Epithelial cell of esophagus (primary cell): ENCODE measurements at regions not wholly inside any gene's neighbourhood (a gene's known extent, or its start where the extent isn't known, plus 50 kb on each side); places are given as distances from the start of the nearest gene placed in this dataset.

ENCODE experiments used
- DNase-seq: peaks from one replicate; pipeline ENCODE4 v3.0.0; 2010; ENCODE audit warnings: low read depth
- H3K4me3 ChIP-seq: 2 replicates; pipeline ENCODE4 v1.5.1; 2011; ENCODE audit warnings: mild to moderate bottlenecking, low read length, control low read depth
- CTCF ChIP-seq: IDR thresholded peaks from 2 replicates; pipeline ENCODE4 v1.5.1; 2011; ENCODE audit warnings: low read depth, mild to moderate bottlenecking, low read length, control low read depth, inconsistent platforms; ENCODE audit not compliant: insufficient read depth; ENCODE audit errors: missing control alignments

- TF ChIP-seq CTCF, result no peak
- no peak overlapping the region for H3K4me3 ChIP-seq
- no peak for DNase-seq
Observed at GRCh38 chr4:114389070-114389685, 209.4 kb upstream of the UGT8 start.

- H3K4me3 ChIP-seq, result no peak overlapping the region
- no peak for TF ChIP-seq CTCF
- no peak for DNase-seq
Observed at GRCh38 chr4:114393295-114394038, 205.1 kb upstream of the UGT8 start.

GRCh38 chr4:114396808-114397207, 201.8 kb upstream of the UGT8 start:
- no peak for DNase-seq
- no peak for TF ChIP-seq CTCF
- no peak overlapping the region for H3K4me3 ChIP-seq

- DNase-seq, result no peak
- no peak overlapping the region for H3K4me3 ChIP-seq
- no peak for TF ChIP-seq CTCF
Observed at GRCh38 chr4:114398410-114398809, 200.2 kb upstream of the UGT8 start.

GRCh38 chr4:114399105-114399504, 199.5 kb upstream of the UGT8 start:
- no peak for DNase-seq
- no peak for TF ChIP-seq CTCF
- no peak overlapping the region for H3K4me3 ChIP-seq

DNA sequence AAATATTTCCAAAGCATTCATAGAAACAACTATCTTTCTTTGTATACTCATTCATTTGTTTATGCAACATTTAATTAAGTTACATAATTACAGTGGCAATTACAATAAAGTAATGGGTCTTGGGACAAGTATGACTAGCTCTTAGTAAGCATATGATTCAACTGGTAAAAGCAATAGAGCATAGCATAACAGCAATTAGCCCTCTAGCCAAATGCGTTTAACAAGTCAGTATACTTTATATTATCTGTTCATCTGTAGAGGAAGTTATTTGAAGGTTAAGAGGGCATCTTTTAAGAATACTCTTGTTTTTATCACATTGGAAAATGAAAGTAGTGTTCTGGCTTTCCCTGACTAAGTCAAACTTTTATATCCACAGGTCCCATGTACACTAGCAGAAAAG, 198.1 kb upstream of the UGT8 start:
- peak; percentile 87 for DNase-seq
- no peak overlapping the region for H3K4me3 ChIP-seq
- no peak for TF ChIP-seq CTCF

DNA sequence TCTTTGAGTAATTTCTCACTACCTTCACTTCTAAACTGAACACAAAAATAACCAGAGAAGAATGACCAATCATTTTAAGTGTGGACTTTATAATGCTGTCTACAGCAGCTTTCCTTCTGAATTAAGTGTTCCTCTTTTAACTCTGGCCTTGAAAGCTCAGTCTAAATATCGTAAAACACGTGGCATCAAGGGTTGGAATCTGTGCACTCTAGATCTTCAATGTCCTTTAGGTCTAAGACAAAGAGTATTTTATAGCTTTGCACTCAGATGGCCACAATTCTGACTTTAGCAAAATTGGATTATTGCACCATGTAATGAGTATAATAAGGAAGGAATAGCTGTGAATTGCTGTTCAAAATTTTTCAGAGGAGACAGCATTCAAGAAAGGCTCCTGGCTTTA, 197.1 kb upstream of the UGT8 start:
- no peak for DNase-seq
- no peak for TF ChIP-seq CTCF
- no peak overlapping the region for H3K4me3 ChIP-seq
